ENCODE measurements at regions not wholly inside any gene's neighbourhood (a gene's known extent, or its start where the extent isn't known, plus 50 kb on each side); places are given as distances from the start of the nearest gene placed in this dataset.
"Not testable (repeated sequence)": the region's sequence is repeated elsewhere in the genome, so short reads cannot be mapped to it uniquely, and the experiment has no call there.

GRCh38 chr9:106220415-106220814 lies 526.1 kb downstream of the TMEM38B start:
- no CpG with 5 or more reads among the region's 5 CpGs for WGBS (ENCODE audit: insufficient coverage)
- H3K36me3 Mint-ChIP-seq, result no peaks in the 10 kb centered on the region
- no peak overlapping the region for H3K4me3 ChIP-seq (ENCODE audit: control insufficient read depth in 1 of 2, extremely low read depth in 1 of 2, low read length in 1 of 2)
- no peaks in the 10 kb centered on the region for H3K27me3 Mint-ChIP-seq
- POLR2A ChIA-PET, result no interaction called here
- no peak overlapping the region for H3K27ac ChIP-seq (ENCODE audit: low read length)
- ATAC-seq (replicated peaks in 1 of 4), result no peak
- no peaks in the 10 kb centered on the region for H3K36me3 ChIP-seq (ENCODE audit: control insufficient read depth in 2 of 2, extremely low read depth in 1 of 2, insufficient read depth in 1 of 2, low read length in 1 of 2)
- H3K27me3 ChIP-seq (replicated peaks in 1 of 2; ENCODE audit: control insufficient read depth in 2 of 2, extremely low read depth in 1 of 2, insufficient read depth in 2 of 2, low read length in 1 of 2), result no peaks in the 10 kb centered on the region
- CTCF ChIA-PET, result no interaction called here
- no peak overlapping the region for H3K27ac Mint-ChIP-seq
- no peaks in the 10 kb centered on the region for H3K4me1 Mint-ChIP-seq
- no peaks in the 10 kb centered on the region for H3K4me1 ChIP-seq (ENCODE audit: control insufficient read depth in 1 of 2, extremely low read depth in 1 of 2, insufficient read depth in 2 of 2, low read length in 2 of 2)
- no peak overlapping the region for H3K4me3 Mint-ChIP-seq
- H3K9me3 Mint-ChIP-seq, result peaks cover 6 to 47% (median 21%) of the 10 kb centered on the region in 3 donors
- no peaks in the 10 kb centered on the region for H3K9me3 ChIP-seq
- DNase-seq, result no peak

GRCh38 chr9:106228861-106229260 lies 534.5 kb downstream of the TMEM38B start:
- H3K4me1 ChIP-seq (ENCODE audit: control insufficient read depth in 1 of 2, extremely low read depth in 1 of 2, insufficient read depth in 2 of 2, low read length in 2 of 2), result no peaks in the 10 kb centered on the region
- 50% methylated on average over 1 of the region's 3 CpGs for WGBS (ENCODE audit: insufficient coverage)
- DNase-seq (no peak), ATAC-seq (replicated peaks in 1 of 4) (no peak)
- H3K27me3 ChIP-seq (replicated peaks in 1 of 2; ENCODE audit: control insufficient read depth in 2 of 2, extremely low read depth in 1 of 2, insufficient read depth in 2 of 2, low read length in 1 of 2), result no peaks in the 10 kb centered on the region
- no peak overlapping the region for H3K4me3 Mint-ChIP-seq
- H3K9me3 Mint-ChIP-seq, result peaks cover 13 to 32% (median 16%) of the 10 kb centered on the region in 3 donors
- H3K4me3 ChIP-seq (ENCODE audit: control insufficient read depth in 1 of 2, extremely low read depth in 1 of 2, low read length in 1 of 2), result no peak overlapping the region
- H3K27me3 Mint-ChIP-seq, result no peaks in the 10 kb centered on the region
- H3K27ac Mint-ChIP-seq, result no peak overlapping the region
- ChIA-PET CTCF (no interaction called here), POLR2A (no interaction called here)
- no peaks in the 10 kb centered on the region for H3K9me3 ChIP-seq
- H3K27ac ChIP-seq (ENCODE audit: low read length), result no peak overlapping the region
- no peaks in the 10 kb centered on the region for H3K36me3 Mint-ChIP-seq
- no peaks in the 10 kb centered on the region for H3K36me3 ChIP-seq (ENCODE audit: control insufficient read depth in 2 of 2, extremely low read depth in 1 of 2, insufficient read depth in 1 of 2, low read length in 1 of 2)
- H3K4me1 Mint-ChIP-seq, result no peaks in the 10 kb centered on the region

GRCh38 chr9:106233116-106233515 lies 538.8 kb downstream of the TMEM38B start:
- no peak overlapping the region for H3K4me3 Mint-ChIP-seq
- CTCF ChIA-PET, result no interaction called here
- Histone ChIP-seq H3K4me1 (ENCODE audit: control insufficient read depth in 1 of 2, extremely low read depth in 1 of 2, insufficient read depth in 2 of 2, low read length in 2 of 2) (no peaks in the 10 kb centered on the region), H3K27ac (ENCODE audit: low read length) (no peak overlapping the region), H3K27me3 (replicated peaks in 1 of 2; ENCODE audit: control insufficient read depth in 2 of 2, extremely low read depth in 1 of 2, insufficient read depth in 2 of 2, low read length in 1 of 2) (no peaks in the 10 kb centered on the region), H3K36me3 (ENCODE audit: control insufficient read depth in 2 of 2, extremely low read depth in 1 of 2, insufficient read depth in 1 of 2, low read length in 1 of 2) (no peaks in the 10 kb centered on the region), H3K4me3 (ENCODE audit: control insufficient read depth in 1 of 2, extremely low read depth in 1 of 2, low read length in 1 of 2) (no peak overlapping the region), H3K9me3 (no peaks in the 10 kb centered on the region)
- DNase-seq (no peak), ATAC-seq (replicated peaks in 1 of 4) (no peak)
- no peak overlapping the region for H3K27ac Mint-ChIP-seq
- no peaks in the 10 kb centered on the region for H3K4me1 Mint-ChIP-seq
- H3K36me3 Mint-ChIP-seq, result no peaks in the 10 kb centered on the region
- POLR2A ChIA-PET, result no interaction called here
- H3K9me3 Mint-ChIP-seq, result peaks cover 4 to 15% (median 14%) of the 10 kb centered on the region in 3 donors
- no peaks in the 10 kb centered on the region for H3K27me3 Mint-ChIP-seq

DNA sequence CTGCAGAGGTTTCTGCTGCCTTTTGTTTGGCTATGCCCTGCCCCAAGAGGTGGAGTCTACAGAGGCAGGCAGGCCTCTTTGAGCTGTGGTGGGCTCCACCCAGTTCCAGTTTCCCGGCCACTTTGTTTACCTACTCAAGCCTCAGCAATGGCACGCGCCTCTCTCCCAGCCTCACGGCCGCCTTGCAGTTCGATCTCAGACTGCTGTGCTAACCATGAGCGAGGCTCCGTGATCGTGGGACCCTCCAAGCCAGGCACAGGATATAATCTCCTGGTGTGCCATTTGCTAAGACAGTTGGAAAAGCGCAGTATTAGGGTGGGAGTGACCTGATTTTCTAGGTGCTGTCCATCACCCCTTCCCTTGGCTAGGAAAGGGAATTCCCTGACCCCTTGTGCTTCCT lies 566.6 kb downstream of the TMEM38B start:
- H3K4me3 ChIP-seq (ENCODE audit: control insufficient read depth in 1 of 2, extremely low read depth in 1 of 2, low read length in 1 of 2); CTCF ChIA-PET; ATAC-seq (replicated peaks in 1 of 4); H3K4me1 ChIP-seq (ENCODE audit: control insufficient read depth in 1 of 2, extremely low read depth in 1 of 2, insufficient read depth in 2 of 2, low read length in 2 of 2); H3K4me3 Mint-ChIP-seq; H3K27ac Mint-ChIP-seq; H3K27me3 Mint-ChIP-seq; H3K27me3 ChIP-seq (replicated peaks in 1 of 2; ENCODE audit: control insufficient read depth in 2 of 2, extremely low read depth in 1 of 2, insufficient read depth in 2 of 2, low read length in 1 of 2); POLR2A ChIA-PET; DNase-seq; H3K36me3 ChIP-seq (ENCODE audit: control insufficient read depth in 2 of 2, extremely low read depth in 1 of 2, insufficient read depth in 1 of 2, low read length in 1 of 2); H3K4me1 Mint-ChIP-seq; H3K9me3 ChIP-seq; H3K36me3 Mint-ChIP-seq; H3K27ac ChIP-seq (ENCODE audit: low read length): not testable (repeated sequence)
- 87% methylated on average over 4 of the region's 10 CpGs for WGBS (ENCODE audit: insufficient coverage)
- peaks cover 10 to 16% (median 13%) of the 10 kb centered on the region in 3 donors for H3K9me3 Mint-ChIP-seq

DNA sequence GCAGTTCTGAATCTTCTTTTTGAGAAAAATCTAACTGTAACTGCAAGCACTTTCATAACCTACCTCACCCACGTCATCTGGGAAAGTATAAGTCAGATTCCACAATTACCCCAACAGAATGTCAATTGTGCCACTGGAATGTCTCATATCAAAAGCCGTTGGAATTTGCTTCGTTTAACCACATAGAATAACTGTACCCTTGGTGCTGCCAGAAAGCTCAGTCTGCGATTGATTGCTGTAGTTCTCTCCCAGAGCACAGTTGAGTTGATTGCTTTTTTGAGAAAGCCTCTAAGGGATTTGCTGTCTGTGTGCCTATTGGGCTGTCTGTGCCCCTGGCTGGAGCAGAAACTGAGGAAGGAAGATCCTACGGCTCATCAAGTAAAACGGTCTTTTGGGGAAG lies 583.6 kb downstream of the TMEM38B start:
- Histone ChIP-seq H3K27me3 (replicated peaks in 1 of 2; ENCODE audit: control insufficient read depth in 2 of 2, extremely low read depth in 1 of 2, insufficient read depth in 2 of 2, low read length in 1 of 2) (no peaks in the 10 kb centered on the region), H3K27ac (ENCODE audit: low read length) (no peak overlapping the region), H3K4me3 (ENCODE audit: control insufficient read depth in 1 of 2, extremely low read depth in 1 of 2, low read length in 1 of 2) (no peak overlapping the region), H3K4me1 (ENCODE audit: control insufficient read depth in 1 of 2, extremely low read depth in 1 of 2, insufficient read depth in 2 of 2, low read length in 2 of 2) (no peaks in the 10 kb centered on the region), H3K36me3 (ENCODE audit: control insufficient read depth in 2 of 2, extremely low read depth in 1 of 2, insufficient read depth in 1 of 2, low read length in 1 of 2) (no peaks in the 10 kb centered on the region), H3K9me3 (no peaks in the 10 kb centered on the region)
- H3K4me3 Mint-ChIP-seq, result no peak overlapping the region
- no peaks in the 10 kb centered on the region for H3K4me1 Mint-ChIP-seq
- peaks cover 0 to 40% (median 6%) of the 10 kb centered on the region in 3 donors for H3K9me3 Mint-ChIP-seq
- no peaks in the 10 kb centered on the region for H3K27me3 Mint-ChIP-seq
- ATAC-seq (replicated peaks in 1 of 4) (no peak), DNase-seq (no peak)
- H3K36me3 Mint-ChIP-seq, result no peaks in the 10 kb centered on the region
- H3K27ac Mint-ChIP-seq, result no peak overlapping the region
- ChIA-PET CTCF (no interaction called here), POLR2A (no interaction called here)
- WGBS (ENCODE audit: insufficient coverage), result 79% methylated on average over 5 of the region's 6 CpGs

DNA sequence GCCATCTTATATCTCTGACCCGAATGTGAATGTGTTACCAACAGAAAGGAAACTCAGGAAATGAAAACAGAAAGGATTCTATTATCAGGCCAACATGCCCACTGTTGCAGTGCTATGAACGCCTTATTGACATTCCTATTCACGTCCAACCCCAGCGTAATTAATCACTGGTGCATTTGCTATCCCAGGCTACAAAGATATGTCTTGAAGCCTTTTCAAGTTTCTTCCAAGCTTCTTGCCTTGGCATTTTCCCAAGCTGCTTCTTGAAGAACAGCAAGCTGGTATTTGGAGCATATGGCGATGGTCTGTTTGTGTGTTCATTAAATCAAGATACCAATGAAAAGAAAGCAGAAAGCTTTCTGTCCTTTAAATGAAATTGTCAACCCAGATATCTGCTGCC lies 579.2 kb upstream of the ZNF462 start:
- H3K4me3 ChIP-seq (ENCODE audit: control insufficient read depth in 1 of 2, extremely low read depth in 1 of 2, low read length in 1 of 2), result no peak overlapping the region
- H3K4me3 Mint-ChIP-seq, result no peak overlapping the region
- no peaks in the 10 kb centered on the region for H3K9me3 ChIP-seq
- WGBS (ENCODE audit: insufficient coverage), result 49% methylated on average over 3 of the region's 5 CpGs
- H3K9me3 Mint-ChIP-seq, result peaks cover 0 to 20% (median 12%) of the 10 kb centered on the region in 3 donors
- no peak for DNase-seq
- ChIA-PET CTCF (no interaction called here), POLR2A (no interaction called here)
- H3K27ac ChIP-seq (ENCODE audit: low read length), result no peak overlapping the region
- no peak overlapping the region for H3K27ac Mint-ChIP-seq
- H3K27me3 Mint-ChIP-seq, result no peaks in the 10 kb centered on the region
- no peaks in the 10 kb centered on the region for H3K36me3 Mint-ChIP-seq
- no peaks in the 10 kb centered on the region for H3K27me3 ChIP-seq (replicated peaks in 1 of 2; ENCODE audit: control insufficient read depth in 2 of 2, extremely low read depth in 1 of 2, insufficient read depth in 2 of 2, low read length in 1 of 2)
- ATAC-seq (replicated peaks in 1 of 4), result no peak
- no peaks in the 10 kb centered on the region for H3K36me3 ChIP-seq (ENCODE audit: control insufficient read depth in 2 of 2, extremely low read depth in 1 of 2, insufficient read depth in 1 of 2, low read length in 1 of 2)
- no peaks in the 10 kb centered on the region for H3K4me1 ChIP-seq (ENCODE audit: control insufficient read depth in 1 of 2, extremely low read depth in 1 of 2, insufficient read depth in 2 of 2, low read length in 2 of 2)
- H3K4me1 Mint-ChIP-seq, result no peaks in the 10 kb centered on the region

- no CpG with 5 or more reads among the region's 4 CpGs for WGBS (ENCODE audit: insufficient coverage)
- no peaks in the 10 kb centered on the region for H3K4me1 Mint-ChIP-seq
- H3K27me3 Mint-ChIP-seq, result no peaks in the 10 kb centered on the region
- DNase-seq (no peak), ATAC-seq (replicated peaks in 1 of 4) (no peak)
- no peak overlapping the region for H3K4me3 ChIP-seq (ENCODE audit: control insufficient read depth in 1 of 2, extremely low read depth in 1 of 2, low read length in 1 of 2)
- no peak overlapping the region for H3K4me3 Mint-ChIP-seq
- ChIA-PET CTCF (no interaction called here), POLR2A (no interaction called here)
- no peaks in the 10 kb centered on the region for H3K4me1 ChIP-seq (ENCODE audit: control insufficient read depth in 1 of 2, extremely low read depth in 1 of 2, insufficient read depth in 2 of 2, low read length in 2 of 2)
- H3K27ac ChIP-seq (ENCODE audit: low read length), result no peak overlapping the region
- no peak overlapping the region for H3K27ac Mint-ChIP-seq
- no peaks in the 10 kb centered on the region for H3K9me3 ChIP-seq
- no peaks in the 10 kb centered on the region for H3K36me3 ChIP-seq (ENCODE audit: control insufficient read depth in 2 of 2, extremely low read depth in 1 of 2, insufficient read depth in 1 of 2, low read length in 1 of 2)
- H3K36me3 Mint-ChIP-seq, result no peaks in the 10 kb centered on the region
- H3K9me3 Mint-ChIP-seq, result peaks cover 0 to 19% (median 12%) of the 10 kb centered on the region in 3 donors
- no peaks in the 10 kb centered on the region for H3K27me3 ChIP-seq (replicated peaks in 1 of 2; ENCODE audit: control insufficient read depth in 2 of 2, extremely low read depth in 1 of 2, insufficient read depth in 2 of 2, low read length in 1 of 2)
Measured at GRCh38 chr9:106284296-106284695, 578.7 kb upstream of the ZNF462 start.

Data from T-cell (primary cell).